ENCODE measurements at regions not wholly inside any gene's neighbourhood (a gene's known extent, or its start where the extent isn't known, plus 50 kb on each side); places are given as distances from the start of the nearest gene placed in this dataset.
"Not testable (repeated sequence)": the region's sequence is repeated elsewhere in the genome, so short reads cannot be mapped to it uniquely, and the experiment has no call there.

DNA sequence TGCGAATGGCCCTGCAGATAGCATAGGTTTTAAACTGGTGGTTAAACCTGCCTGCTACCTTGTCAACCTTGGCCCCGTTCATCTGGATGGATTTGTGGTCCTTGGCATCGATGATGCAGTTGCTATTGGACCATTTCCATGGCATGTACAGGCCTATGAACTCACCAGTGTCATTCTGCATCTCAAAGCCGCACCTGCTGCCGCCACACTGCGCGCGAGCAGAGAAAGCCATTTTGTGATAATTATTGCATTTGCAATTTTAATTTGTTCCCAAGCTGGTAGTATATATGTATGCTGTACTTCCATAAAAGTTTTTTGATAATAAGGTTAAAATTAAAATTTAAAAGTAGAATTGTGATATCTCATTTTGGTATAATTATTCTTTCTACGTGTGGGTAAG lies 94.8 kb upstream of the UXS1 start:
- no peak for DNase-seq

GRCh38 chr2:106285237-106285829 lies 91.2 kb upstream of the UXS1 start:
- DNase-seq, result no peak

DNA sequence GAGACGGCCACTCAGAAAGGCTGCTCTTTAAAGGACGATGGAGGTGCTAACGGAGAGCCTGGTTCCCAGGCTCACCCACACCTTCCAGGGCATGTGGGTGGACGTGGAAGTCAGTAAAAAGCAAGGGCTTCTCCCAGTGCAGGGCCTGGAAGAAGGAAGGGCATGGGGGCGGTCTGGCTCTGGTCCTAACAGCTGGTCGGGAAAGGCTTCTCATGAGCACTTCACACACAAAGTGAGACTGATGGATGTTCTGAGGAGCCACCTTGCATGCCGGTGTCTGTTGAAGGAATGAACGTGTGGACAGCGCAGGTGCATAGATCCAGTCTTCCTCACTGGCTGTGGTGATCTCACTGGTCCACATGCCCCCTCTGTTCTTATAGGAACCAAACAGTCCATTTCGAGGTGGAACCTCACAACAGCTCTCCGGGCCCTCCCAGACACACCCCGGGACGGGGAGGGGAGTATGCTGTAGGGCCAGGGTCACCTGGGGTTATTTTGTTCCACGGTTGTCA lies 90.6 kb upstream of the UXS1 start:
- no peak for DNase-seq

DNA sequence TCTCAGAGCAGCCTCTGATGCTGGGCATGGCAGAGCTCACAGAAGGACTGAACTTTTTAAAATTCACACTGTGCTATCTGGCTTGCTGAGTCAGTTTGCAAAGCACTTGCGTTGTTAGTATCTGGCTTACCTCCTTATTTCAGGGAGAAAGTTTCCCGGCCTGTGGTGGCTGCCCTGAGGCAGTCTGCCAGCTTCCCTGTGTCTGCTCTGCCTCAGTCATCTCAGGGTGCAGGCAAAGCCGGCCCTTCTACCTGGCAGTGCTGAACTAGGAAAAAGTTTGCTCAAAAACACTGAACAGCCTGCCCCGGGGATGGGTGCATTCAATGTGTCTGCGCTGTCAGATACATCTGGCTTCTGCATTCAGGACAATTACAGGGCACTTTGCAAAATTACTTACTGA lies 90.2 kb upstream of the UXS1 start:
- no peak for DNase-seq

DNA sequence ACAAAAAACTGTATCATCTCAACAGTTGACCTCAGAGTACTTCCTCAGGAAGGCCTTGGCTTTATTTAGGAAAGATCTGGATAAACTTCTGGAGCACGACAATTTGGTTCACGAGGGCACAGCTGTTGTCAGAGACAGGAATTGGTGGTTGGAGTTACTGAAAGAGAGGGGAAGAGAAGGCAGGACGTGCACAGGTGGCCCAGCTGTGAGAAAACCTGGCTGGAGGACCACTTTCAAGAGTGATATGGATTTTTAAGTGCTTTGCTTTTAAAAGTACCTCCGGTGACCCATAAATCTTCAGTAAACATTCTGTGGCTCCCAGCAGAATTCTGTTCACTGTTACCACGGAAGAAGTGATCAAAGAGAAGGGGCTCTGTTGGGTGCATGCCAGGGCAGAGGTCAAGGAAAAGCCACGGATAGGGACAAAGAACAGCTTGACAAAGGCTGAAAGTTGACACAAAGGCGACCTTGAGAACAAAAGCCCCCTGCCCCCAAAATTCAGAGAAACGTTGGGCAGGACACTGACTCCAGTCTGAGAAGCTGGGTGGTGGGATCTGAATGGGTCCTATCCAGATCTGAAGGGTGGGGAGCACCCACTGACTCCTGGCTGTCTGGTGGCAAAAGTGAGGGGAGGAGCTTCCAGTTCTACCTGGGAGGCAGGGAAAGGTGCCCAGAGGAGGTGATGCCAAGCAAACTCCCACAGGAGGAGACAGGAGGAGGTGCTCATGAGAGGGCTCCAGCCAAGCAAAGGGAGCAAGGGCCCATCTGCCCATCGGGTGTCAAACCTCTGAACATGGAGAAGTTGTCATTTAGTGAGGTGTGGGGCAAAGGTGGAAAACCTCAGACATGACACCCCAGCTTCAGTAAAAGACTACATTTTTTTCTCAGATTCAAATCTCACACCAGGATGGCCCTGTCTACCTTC lies 89.4 kb upstream of the UXS1 start:
- DNase-seq, result not testable (repeated sequence)

DNA sequence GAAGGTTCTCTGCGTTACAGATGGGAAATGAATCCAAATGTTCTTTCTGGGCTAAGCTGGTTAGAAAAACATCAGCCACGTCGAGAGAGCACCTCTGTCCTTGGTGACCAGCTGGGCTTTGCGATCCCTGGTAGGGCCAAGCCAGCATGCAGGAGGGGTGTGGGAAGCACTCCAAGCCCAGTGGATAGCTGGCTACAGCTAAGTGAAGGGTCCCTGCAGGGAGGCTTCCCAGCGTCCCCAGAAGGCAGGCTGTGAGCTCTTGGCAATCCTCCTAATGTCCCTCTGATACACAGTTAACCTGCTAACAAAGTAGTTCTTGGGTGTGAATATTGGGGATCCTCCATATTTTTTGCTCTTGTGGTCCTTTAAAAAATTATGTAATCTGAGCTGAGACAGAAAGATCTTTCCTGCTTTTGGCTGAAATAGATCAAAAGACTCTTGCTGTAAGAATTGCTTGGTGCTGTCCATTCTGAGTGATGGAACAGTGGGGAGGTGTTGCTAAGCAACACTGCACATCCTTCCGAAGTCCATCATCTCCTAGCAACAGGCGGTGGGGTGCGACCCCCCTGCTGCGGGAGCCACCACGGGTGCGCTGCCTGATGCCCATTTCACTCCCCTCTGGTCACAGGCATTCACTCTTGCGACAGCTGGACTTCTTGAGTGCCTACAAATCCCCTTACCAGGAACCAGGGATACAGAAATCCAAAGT lies 88.5 kb upstream of the UXS1 start:
- no peak for DNase-seq

DNA sequence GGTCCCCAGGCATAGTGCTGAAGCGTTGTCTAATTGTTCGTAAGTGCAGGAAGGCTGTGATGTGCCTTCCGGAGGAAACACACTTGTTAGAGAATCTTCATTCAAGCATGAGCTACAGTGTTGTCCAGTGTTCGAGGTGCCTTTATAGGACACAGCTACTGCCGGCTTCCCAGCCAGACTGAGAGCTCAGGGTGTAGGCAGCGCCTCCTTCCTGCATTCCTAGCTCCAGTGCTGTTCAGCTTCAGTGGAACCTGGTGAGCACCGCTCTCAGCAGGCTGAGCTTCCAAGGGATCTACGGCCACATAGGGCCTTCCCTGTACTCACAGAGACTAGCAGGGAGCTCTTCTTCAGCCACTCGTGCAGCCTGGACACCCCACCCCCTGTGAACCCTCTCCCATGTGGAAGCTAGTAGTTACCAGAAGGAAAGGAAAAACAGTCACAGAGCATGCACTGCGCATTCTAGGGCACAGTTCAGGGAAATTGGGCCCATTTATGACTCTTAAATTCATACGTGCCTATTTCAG lies 87.9 kb upstream of the UXS1 start:
- not testable (repeated sequence) for DNase-seq

DNA sequence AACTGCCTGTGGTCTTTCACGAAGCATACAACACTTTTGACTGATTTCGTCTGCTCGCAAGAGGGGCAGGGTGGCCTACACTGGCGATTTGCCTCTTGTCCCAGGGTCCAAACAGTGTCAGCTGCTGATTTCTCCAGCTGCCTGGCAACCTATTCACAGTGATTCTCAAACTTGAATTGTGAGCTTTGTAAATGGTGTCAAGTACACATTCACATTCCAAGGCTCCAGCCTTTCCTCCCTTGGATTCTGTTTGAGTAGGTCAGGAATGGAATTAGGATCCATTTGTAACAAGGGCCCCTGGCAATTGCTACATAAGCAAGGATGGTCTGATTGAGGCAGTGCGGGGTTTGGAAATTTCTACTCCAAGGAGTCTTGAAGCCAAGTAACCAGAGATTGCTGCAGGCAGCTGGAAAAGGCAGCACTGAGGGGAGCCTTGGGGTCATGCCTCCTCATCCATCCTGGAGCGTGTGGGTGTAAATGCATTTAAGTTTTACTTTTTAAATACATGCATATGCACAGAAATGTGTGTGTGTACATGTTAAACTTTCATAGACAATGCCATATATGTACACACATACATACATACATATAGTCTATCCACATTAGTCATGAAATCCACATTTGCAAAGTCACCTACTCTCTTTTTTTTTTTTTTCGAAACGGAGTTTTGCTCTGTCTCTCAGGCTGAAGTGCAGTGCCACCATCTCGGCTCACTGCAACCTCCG lies 86.8 kb upstream of the UXS1 start:
- DNase-seq, result no peak

- DNase-seq, result no peak
These were observed 86.1 kb upstream of the UXS1 start for GRCh38 chr2:106280224-106280623.

GRCh38 chr2:106278112-106278876 lies 84.2 kb upstream of the UXS1 start:
- no peak for DNase-seq

- no peak for DNase-seq
These were observed 83.3 kb upstream of the UXS1 start for GRCh38 chr2:106277426-106277825.

DNA sequence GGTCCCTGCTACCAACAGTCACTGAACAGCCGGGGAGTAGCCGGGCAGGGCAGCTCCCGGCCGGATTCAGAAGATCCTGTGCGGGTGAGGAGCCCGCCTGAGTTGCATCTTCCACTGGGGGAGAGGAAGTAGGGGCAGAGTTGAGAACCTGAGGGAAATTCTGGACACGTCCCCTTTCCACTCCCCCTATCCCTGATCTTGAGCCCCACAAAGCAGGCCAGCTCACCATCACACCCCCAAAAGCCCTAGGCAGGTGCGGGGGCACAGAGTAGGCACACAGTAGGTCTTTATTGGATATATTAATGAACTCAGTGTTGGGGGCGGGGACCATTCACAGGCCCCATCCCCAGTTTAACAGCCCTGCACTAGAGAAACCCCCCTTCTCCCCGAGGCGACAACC lies 81.9 kb upstream of the UXS1 start:
- DNase-seq, result no peak

DNA sequence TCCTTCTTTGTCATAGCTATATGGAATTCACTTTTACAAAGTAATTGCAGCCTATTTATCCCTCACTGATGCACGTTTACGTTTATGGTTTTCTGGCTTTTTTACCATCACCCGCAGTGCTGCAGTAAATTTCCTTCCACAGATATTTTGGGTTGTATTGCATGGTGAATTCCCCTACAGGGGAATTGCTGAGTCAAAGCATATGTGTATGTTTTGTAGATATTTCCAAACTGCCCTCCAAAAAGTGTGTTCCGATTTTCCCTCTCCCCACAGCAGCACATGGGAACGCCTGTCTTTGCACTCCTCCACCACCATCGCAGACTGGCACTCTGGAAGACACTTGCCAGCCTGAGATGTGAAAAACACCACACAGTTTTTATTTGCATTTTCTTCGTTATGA lies 80.6 kb upstream of the UXS1 start:
- DNase-seq, result no peak

GRCh38 chr2:106272216-106272807 lies 78.2 kb upstream of the UXS1 start:
- no peak for DNase-seq

DNA sequence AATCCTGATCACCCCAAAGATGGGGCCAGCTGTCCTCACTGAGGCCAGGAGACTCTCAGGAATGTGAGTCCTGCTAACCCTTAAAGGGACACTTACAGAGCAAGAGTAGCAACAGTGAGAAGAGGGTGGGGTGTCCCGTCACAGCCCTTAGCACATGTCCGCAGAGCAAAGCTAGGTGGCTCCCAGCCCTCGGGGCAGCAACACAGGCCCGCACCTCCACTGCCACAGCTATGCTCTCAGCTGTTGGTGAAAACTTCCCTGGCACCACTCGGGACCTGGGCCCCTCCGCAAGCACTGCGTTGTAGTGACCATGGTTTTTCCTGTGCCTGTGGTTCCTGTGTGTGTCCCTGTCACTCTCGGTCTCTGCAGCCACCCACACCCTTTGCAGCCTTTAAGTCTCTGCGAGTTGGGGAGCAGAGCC lies 76.4 kb upstream of the UXS1 start:
- no peak for DNase-seq

GRCh38 chr2:106269591-106270291 lies 75.6 kb upstream of the UXS1 start:
- DNase-seq, result peak; percentile 20

DNA sequence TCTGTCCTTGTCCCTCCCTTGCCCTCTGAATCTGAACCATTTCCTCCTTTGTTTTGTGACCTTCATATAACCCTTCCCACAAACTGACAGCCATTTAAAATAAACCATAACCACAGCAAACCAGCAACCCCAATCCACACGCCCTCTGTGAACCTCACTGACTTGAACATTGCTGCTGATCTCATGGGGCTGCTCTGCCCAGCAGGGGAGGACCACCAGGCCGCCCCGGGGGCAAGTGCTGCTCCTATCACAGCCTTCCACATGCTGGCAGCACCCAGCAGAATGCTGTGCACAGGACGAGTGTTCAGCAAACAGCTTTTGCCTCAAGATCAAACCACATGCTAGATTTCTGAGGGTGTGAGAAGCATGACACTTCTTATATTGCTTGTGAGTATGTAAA lies 73.9 kb upstream of the UXS1 start:
- peak; percentile 14 for DNase-seq

DNA sequence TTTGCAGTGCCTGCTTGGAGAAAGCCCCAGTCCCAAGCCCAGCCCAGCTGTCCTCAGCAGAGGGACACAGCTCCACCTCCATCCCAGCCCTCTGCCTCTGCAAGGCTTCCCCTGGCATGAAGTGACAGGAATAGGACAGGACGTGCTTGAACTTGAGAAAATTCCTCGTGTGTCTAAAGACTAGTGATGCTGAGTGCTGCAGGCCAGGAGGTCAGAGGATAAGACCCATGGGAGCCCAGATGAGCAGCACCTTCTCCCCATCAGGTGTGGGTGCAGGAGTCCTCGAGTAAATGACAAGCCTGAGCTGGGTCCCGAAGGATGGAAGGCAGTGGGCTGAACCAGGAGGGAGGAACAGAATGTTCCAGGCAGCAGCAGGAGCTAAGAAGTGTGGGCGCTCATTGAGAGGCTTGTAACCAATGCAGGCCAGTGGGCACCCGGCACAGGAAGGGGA lies 67.8 kb upstream of the UXS1 start:
- DNase-seq, result no peak

DNA sequence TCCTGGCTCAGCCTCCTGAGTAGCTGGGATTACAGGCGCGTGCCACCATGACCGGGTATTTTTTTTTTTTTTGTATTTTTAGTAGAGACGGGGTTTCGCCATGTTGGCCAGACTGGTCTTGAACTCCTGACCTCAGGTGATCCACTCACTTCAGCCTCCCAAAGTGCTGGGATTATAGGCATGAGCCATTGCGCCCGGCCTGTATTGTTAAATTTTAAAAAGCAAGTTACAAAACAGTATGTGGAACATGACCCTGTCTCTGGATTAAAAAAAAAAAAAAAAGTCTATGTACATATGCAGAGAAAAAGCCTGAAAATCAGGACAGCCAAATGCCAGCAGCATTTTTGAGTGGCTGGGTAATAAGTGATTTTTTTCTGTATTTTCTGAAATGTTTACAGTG lies 64.8 kb upstream of the UXS1 start:
- not testable (repeated sequence) for DNase-seq

DNA sequence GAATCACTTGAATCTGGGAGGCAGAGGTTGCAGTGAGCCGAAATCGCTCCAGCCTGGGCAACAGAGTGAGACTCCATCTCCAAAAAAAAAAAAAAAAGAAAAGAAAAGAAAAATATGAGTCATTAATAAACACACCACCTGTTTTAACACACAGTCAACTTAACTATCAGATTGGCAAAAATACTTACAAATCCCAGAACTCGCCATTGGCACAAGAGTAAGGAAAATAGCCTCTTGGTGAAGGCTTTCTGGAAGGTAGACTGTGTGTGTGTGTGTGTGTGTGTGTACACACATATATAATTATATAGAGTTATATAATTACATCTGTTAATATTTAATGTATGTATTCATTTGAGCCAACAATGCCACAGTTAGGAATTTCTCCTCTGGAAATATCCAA lies 63.7 kb upstream of the UXS1 start:
- no peak for DNase-seq

DNA sequence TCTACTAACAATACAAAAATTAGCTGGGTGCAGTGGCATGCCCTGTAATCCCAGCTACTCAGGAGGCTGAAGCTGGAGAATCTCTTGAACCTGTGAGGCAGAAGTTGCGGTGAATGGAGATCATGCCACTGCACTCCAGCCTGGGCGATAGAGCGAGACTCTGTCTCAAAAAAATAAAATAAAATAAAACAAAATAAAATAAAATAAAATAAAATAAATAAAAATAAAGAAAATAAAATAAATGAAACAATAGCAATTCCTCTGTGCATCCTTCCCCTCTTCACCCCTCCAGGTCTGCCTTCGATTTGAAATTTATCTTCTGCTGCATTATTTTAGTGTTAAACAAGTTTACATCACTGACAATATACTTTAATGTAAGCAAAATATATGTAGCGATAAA lies 63.0 kb upstream of the UXS1 start:
- DNase-seq, result no peak
